Vagina (tissue), 2 donors: ENCODE measurements at regions not wholly inside any gene's neighbourhood (a gene's known extent, or its start where the extent isn't known, plus 50 kb on each side); places are given as distances from the start of the nearest gene placed in this dataset.

Experiments
- DNase-seq, 2 donors: peaks; one replicate each; pipeline ENCODE4 v3.0.0-alpha.2; 2017; ENCODE audit errors: extremely low spot score in 2 of 2
- H3K27ac ChIP-seq: fragments of 200-600 bp; sonication (generic); one replicate; pipeline ENCODE4 v1.5.1; 2019
- H3K27me3 ChIP-seq: fragments of 200-600 bp; sonication (generic); one replicate; pipeline ENCODE4 v1.5.1; 2019
- H3K36me3 ChIP-seq, 2 donors: fragments of 200-600 bp; sonication (generic); one replicate each; pipeline ENCODE4 v1.5.1; 2017 to 2019
- H3K4me1 ChIP-seq: fragments of 200-600 bp; sonication (generic); one replicate; pipeline ENCODE4 v1.5.1; 2019
- H3K4me3 ChIP-seq, 2 donors: fragments of 200-600 bp; sonication (generic); 1 replicate in 1 of 2; 2 replicates in 1 of 2; pipeline ENCODE4 v1.5.1; 2016 to 2019
- H3K9me3 ChIP-seq: fragments of 200-600 bp; sonication (generic); one replicate; pipeline ENCODE4 v1.5.1; 2019
- POLR2A ChIP-seq, 2 donors: fragments of 450-650 bp; IDR thresholded peaks; one replicate each; pipeline ENCODE4 v1.6.1; 2017; ENCODE audit warnings: antibody characterized with exemption in 2 of 2, mild to moderate bottlenecking in 2 of 2, moderate library complexity in 2 of 2
- POLR2AphosphoS5 ChIP-seq, 2 donors: sonication (generic); formaldehyde crosslinking; IDR thresholded peaks; one replicate each; pipeline ENCODE4 v1.9.0; 2017; ENCODE audit warnings: antibody characterized with exemption in 2 of 2, mild to moderate bottlenecking in 2 of 2, low read depth in 1 of 2; ENCODE audit not compliant: insufficient read depth in 1 of 2
- intact Hi-C: fragments of 100-400 bp; cut with DNase I; formaldehyde crosslinking; loops from one replicate; pipeline ENCODE4 v1.15.1; 2023
- TF ChIP-seq, protein P1 (sequence below), 3 experiments: fragments of 450-650 bp in 2 of 3; fragments of 200-600 bp in 1 of 3; sonication (generic) in 1 of 3; IDR thresholded peaks; one replicate each; pipeline ENCODE4 v1.5.1; 2017 to 2019; ENCODE audit warnings: antibody characterized with exemption in 3 of 3, mild to moderate bottlenecking in 2 of 3, moderate library complexity in 2 of 3

DNA sequence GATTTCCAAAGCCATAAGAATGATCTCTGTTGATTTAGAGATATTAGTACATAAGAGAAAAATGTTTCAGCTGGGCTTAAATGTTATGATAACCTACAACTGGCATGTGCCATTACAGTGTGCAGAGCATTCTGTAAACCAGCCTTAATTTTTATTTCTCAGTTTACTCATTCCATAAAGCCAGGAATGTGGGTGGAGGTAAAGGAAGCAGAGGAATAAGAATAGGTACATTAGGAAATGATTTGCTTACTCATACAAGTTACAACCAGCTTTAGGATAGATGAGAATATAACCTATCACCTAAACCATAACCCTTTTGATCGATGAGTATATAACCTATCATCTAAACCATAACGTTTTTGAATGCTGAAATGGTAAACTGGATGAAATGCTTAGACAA lies 1394.7 kb upstream of the ACVR2A start:
- H3K4me3 ChIP-seq, result no peak overlapping the region
- no peaks in the 10 kb centered on the region for H3K4me1 ChIP-seq
- no peak for DNase-seq
- H3K27me3 ChIP-seq, result no peaks in the 10 kb centered on the region
- intact Hi-C loops, result no loop called here
- TF ChIP-seq, protein P1, sequence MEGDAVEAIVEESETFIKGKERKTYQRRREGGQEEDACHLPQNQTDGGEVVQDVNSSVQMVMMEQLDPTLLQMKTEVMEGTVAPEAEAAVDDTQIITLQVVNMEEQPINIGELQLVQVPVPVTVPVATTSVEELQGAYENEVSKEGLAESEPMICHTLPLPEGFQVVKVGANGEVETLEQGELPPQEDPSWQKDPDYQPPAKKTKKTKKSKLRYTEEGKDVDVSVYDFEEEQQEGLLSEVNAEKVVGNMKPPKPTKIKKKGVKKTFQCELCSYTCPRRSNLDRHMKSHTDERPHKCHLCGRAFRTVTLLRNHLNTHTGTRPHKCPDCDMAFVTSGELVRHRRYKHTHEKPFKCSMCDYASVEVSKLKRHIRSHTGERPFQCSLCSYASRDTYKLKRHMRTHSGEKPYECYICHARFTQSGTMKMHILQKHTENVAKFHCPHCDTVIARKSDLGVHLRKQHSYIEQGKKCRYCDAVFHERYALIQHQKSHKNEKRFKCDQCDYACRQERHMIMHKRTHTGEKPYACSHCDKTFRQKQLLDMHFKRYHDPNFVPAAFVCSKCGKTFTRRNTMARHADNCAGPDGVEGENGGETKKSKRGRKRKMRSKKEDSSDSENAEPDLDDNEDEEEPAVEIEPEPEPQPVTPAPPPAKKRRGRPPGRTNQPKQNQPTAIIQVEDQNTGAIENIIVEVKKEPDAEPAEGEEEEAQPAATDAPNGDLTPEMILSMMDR (IDR thresholded peaks at IDR 0.05), result no peak
- TF ChIP-seq POLR2AphosphoS5 (IDR thresholded peaks at IDR 0.05; ENCODE audit: insufficient read depth in 1 of 2, low read depth in 1 of 2) (no peak), POLR2A (IDR thresholded peaks at IDR 0.05) (no peak)
- H3K27ac ChIP-seq, result no peak overlapping the region
- H3K9me3 ChIP-seq, result no peaks in the 10 kb centered on the region
- H3K36me3 ChIP-seq, result no peaks in the 10 kb centered on the region

DNA sequence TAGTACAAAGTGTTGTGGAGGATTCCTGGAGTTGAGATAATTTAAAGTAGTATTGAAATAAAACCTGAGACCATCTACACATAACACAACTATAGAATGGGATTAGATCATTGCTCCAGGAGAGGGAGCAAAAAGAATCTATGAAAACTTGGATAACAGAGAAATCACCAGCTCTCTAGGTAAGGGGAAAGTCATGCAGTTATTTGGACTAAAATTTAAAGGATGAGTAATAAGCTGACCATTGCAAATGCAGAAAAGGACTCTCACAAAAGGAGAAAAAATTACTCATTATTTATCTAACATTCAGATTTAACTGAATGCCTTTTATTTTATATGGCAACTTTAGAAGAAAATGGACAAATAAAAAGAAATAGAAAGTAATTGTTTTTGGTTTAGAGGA lies 1399.8 kb upstream of the ACVR2A start:
- TF ChIP-seq POLR2A (IDR thresholded peaks at IDR 0.05), result no peak
- TF ChIP-seq POLR2AphosphoS5 (IDR thresholded peaks at IDR 0.05; ENCODE audit: insufficient read depth in 1 of 2, low read depth in 1 of 2), result no peak
- TF ChIP-seq, protein P1 (IDR thresholded peaks at IDR 0.05), result no peak
- DNase-seq, result no peak
- Histone ChIP-seq H3K4me1 (no peaks in the 10 kb centered on the region), H3K27me3 (no peaks in the 10 kb centered on the region), H3K27ac (no peak overlapping the region), H3K36me3 (no peaks in the 10 kb centered on the region), H3K4me3 (no peak overlapping the region), H3K9me3 (no peaks in the 10 kb centered on the region)
- intact Hi-C loops, result no loop called here

DNA sequence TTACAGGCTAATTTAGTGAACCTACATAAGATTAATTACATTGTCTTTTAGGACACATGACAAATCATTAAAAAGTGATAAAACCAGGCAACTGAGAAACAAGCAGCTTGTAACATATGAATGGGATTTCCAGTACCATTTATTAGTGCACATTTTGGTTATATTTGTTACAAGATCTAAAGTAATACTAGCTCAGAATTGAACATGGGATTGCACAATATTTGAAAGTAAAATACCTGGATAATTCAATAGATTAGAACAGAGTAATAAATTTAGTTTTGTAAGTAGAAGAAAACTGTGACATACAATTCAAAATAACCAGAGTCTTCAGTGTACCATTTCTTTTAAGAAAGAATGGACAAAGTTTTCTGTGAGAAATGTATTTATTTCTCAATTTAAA lies 1400.7 kb upstream of the ACVR2A start:
- Histone ChIP-seq H3K9me3 (no peaks in the 10 kb centered on the region), H3K27me3 (no peaks in the 10 kb centered on the region), H3K4me1 (no peaks in the 10 kb centered on the region), H3K4me3 (no peak overlapping the region), H3K36me3 (no peaks in the 10 kb centered on the region), H3K27ac (no peak overlapping the region)
- no peak for DNase-seq
- TF ChIP-seq, protein P1 (IDR thresholded peaks at IDR 0.05), result no peak
- TF ChIP-seq POLR2A (IDR thresholded peaks at IDR 0.05) (no peak), POLR2AphosphoS5 (IDR thresholded peaks at IDR 0.05; ENCODE audit: insufficient read depth in 1 of 2, low read depth in 1 of 2) (no peak)
- intact Hi-C loops, result no loop called here

DNA sequence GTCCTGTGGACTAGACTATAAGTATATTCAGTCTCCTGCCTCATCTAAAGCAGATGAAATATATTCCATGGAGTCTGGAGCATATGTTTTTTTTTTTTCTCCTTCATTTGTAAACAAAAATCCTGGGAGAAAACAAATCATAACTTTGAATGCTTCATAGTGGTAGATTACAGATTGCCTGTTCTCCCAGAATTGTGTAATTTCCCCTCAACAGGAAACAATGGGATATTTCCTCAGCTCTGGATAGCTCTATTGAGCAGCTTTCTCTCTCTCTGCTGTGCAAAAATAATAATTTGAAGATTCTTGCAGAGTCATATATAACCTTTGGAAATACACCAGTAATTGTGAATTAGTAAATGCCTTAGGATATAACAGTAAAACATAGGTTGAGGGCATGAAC lies 1406.6 kb upstream of the ACVR2A start:
- TF ChIP-seq, protein P1 (IDR thresholded peaks at IDR 0.05), result no peak
- no peak for TF ChIP-seq POLR2A (IDR thresholded peaks at IDR 0.05)
- no peak for TF ChIP-seq POLR2AphosphoS5 (IDR thresholded peaks at IDR 0.05; ENCODE audit: insufficient read depth in 1 of 2, low read depth in 1 of 2)
- no peaks in the 10 kb centered on the region for H3K4me1 ChIP-seq
- no peaks in the 10 kb centered on the region for H3K9me3 ChIP-seq
- no peak overlapping the region for H3K4me3 ChIP-seq
- no peaks in the 10 kb centered on the region for H3K27me3 ChIP-seq
- H3K27ac ChIP-seq, result no peak overlapping the region
- no peak for DNase-seq
- no peaks in the 10 kb centered on the region for H3K36me3 ChIP-seq
- intact Hi-C loops, result no loop called here

DNA sequence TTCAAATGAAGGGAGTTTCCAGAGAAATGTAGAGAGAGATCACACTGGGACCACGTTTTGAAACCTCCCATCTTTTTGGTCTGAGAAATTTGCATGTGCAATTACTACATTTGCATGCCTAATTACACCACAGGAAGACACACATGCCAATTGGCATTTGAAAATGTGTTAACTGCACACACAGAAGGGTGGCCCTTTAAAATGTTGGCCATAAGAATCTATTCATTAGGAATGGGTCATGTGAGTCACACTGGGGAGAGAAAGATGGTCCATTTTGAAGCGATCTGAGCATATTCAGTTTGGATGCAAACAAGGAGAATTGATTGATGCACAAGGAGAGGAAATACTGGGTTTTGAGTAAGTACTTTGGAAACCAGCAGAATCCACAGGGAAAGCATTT lies 1407.1 kb upstream of the ACVR2A start:
- Histone ChIP-seq H3K27ac (no peak overlapping the region), H3K36me3 (no peaks in the 10 kb centered on the region), H3K4me3 (no peak overlapping the region), H3K27me3 (no peaks in the 10 kb centered on the region), H3K4me1 (no peaks in the 10 kb centered on the region), H3K9me3 (no peaks in the 10 kb centered on the region)
- DNase-seq, result no peak
- TF ChIP-seq POLR2AphosphoS5 (IDR thresholded peaks at IDR 0.05; ENCODE audit: insufficient read depth in 1 of 2, low read depth in 1 of 2), result no peak
- no peak for TF ChIP-seq POLR2A (IDR thresholded peaks at IDR 0.05)
- TF ChIP-seq, protein P1 (IDR thresholded peaks at IDR 0.05), result no peak
- intact Hi-C loops, result no loop called here
